ENCODE measurements at regions not wholly inside any gene's neighbourhood (a gene's known extent, or its start where the extent isn't known, plus 50 kb on each side); places are given as distances from the start of the nearest gene placed in this dataset.

DNA sequence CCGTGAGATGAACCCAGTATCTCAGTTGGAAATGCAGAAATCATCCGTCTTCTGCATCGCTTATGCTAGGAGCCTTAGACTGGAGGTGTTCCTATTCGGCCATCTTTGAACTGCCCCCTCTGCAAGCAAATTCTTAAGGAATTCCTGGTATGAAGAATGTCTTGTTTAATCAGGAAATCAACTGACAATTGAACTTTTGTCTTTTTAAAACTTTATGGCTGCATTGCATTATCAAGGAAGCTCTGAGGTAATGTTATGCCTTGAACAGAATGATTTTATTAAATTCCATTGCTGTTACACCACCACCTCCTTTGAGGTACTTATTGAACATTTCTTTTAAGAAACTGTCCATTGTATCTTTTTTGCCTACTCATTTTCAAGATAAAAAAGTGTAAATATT, 1915.7 kb upstream of the CDH9 start:
- no peak overlapping the region for H3K27ac ChIP-seq (ENCODE audit: low read depth in 2 of 2, low read length in 1 of 2)
- no peak for TF ChIP-seq RFX5 (IDR thresholded peaks at IDR 0.05; ENCODE audit: low read length)
- no peak for TF ChIP-seq GATA2 (CRISPR knock-in tag; IDR thresholded peaks at IDR 0.05)
- TF ChIP-seq GABPA (IDR thresholded peaks at IDR 0.05; ENCODE audit: low read depth), result no peak
- TF ChIP-seq, protein P1, sequence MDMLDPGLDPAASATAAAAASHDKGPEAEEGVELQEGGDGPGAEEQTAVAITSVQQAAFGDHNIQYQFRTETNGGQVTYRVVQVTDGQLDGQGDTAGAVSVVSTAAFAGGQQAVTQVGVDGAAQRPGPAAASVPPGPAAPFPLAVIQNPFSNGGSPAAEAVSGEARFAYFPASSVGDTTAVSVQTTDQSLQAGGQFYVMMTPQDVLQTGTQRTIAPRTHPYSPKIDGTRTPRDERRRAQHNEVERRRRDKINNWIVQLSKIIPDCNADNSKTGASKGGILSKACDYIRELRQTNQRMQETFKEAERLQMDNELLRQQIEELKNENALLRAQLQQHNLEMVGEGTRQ (IDR thresholded peaks at IDR 0.05; ENCODE audit: borderline replicate concordance, low read depth, low read length), result no peak
- TF ChIP-seq RCOR1 (IDR thresholded peaks at IDR 0.05; ENCODE audit: low read length), result no peak
- no peak for TF ChIP-seq MXI1 (IDR thresholded peaks at IDR 0.05; ENCODE audit: low read depth, low read length)
- TF ChIP-seq, protein P2, sequence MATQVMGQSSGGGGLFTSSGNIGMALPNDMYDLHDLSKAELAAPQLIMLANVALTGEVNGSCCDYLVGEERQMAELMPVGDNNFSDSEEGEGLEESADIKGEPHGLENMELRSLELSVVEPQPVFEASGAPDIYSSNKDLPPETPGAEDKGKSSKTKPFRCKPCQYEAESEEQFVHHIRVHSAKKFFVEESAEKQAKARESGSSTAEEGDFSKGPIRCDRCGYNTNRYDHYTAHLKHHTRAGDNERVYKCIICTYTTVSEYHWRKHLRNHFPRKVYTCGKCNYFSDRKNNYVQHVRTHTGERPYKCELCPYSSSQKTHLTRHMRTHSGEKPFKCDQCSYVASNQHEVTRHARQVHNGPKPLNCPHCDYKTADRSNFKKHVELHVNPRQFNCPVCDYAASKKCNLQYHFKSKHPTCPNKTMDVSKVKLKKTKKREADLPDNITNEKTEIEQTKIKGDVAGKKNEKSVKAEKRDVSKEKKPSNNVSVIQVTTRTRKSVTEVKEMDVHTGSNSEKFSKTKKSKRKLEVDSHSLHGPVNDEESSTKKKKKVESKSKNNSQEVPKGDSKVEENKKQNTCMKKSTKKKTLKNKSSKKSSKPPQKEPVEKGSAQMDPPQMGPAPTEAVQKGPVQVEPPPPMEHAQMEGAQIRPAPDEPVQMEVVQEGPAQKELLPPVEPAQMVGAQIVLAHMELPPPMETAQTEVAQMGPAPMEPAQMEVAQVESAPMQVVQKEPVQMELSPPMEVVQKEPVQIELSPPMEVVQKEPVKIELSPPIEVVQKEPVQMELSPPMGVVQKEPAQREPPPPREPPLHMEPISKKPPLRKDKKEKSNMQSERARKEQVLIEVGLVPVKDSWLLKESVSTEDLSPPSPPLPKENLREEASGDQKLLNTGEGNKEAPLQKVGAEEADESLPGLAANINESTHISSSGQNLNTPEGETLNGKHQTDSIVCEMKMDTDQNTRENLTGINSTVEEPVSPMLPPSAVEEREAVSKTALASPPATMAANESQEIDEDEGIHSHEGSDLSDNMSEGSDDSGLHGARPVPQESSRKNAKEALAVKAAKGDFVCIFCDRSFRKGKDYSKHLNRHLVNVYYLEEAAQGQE (IDR thresholded peaks at IDR 0.05; ENCODE audit: low read depth, low read length), result no peak
- no peak for TF ChIP-seq FOXJ3 (CRISPR knock-in tag; IDR thresholded peaks at IDR 0.05)
- TF ChIP-seq, protein P3, sequence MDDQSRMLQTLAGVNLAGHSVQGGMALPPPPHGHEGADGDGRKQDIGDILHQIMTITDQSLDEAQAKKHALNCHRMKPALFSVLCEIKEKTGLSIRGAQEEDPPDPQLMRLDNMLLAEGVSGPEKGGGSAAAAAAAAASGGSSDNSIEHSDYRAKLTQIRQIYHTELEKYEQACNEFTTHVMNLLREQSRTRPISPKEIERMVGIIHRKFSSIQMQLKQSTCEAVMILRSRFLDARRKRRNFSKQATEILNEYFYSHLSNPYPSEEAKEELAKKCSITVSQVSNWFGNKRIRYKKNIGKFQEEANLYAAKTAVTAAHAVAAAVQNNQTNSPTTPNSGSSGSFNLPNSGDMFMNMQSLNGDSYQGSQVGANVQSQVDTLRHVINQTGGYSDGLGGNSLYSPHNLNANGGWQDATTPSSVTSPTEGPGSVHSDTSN (IDR thresholded peaks at IDR 0.05), result no peak
- TF ChIP-seq POLR2AphosphoS5 (IDR thresholded peaks at IDR 0.05; ENCODE audit: low read depth, low read length), result no peak
- TF ChIP-seq EP300 (IDR thresholded peaks at IDR 0.05; ENCODE audit: borderline replicate concordance in 1 of 2, low read depth in 1 of 2, low read length in 1 of 2), result no peak
- no peak for TF ChIP-seq NFIC (IDR thresholded peaks at IDR 0.05; ENCODE audit: borderline replicate concordance)
- TF ChIP-seq RAD21 (IDR thresholded peaks at IDR 0.05; ENCODE audit: low read length), result no peak
- no peak for TF ChIP-seq CHD2 (IDR thresholded peaks at IDR 0.05; ENCODE audit: low read length, partially characterized antibody)
- H3K4me3 ChIP-seq (ENCODE audit: low read depth in 2 of 2, low read length in 1 of 2), result no peak overlapping the region
- H3K36me3 ChIP-seq (replicated peaks in 1 of 2; ENCODE audit: control insufficient read depth in 1 of 2, insufficient read depth in 2 of 2, low read length in 1 of 2), result no peaks in the 10 kb centered on the region
- H3K4me1 ChIP-seq (ENCODE audit: control insufficient read depth in 1 of 2, insufficient read depth in 2 of 2, low read depth in 1 of 2, low read length in 1 of 2), result no peaks in the 10 kb centered on the region
- no peaks in the 10 kb centered on the region for H3K79me2 ChIP-seq (ENCODE audit: insufficient read depth)
- no peaks in the 10 kb centered on the region; the same call in 1 of the 2 replicates for H3K9me2 ChIP-seq
- no peaks in the 10 kb centered on the region for H3K27me3 ChIP-seq (ENCODE audit: insufficient read depth)
- ChIA-PET POLR2A (no interaction called here), CTCF (no interaction called here)
- H2AFZ ChIP-seq (ENCODE audit: low read depth), result no peak overlapping the region
- no peak for DNase-seq
- WGBS (ENCODE audit: low lambda C conversion rate), result 36% methylated on average over 4 of the region's 4 CpGs
- H3F3A ChIP-seq (replicated peaks; ENCODE audit: insufficient read depth), result no peaks in the 10 kb centered on the region
- no peak overlapping the region for H3K4me2 ChIP-seq
- H4K20me1 ChIP-seq (ENCODE audit: insufficient read depth), result no peaks in the 10 kb centered on the region
- H3K9ac ChIP-seq, result no peak overlapping the region
- no peaks in the 10 kb centered on the region for H3K9me3 ChIP-seq

Measured in SK-N-SH (cell line).